ENCODE measurements at regions not wholly inside any gene's neighbourhood (a gene's known extent, or its start where the extent isn't known, plus 50 kb on each side); places are given as distances from the start of the nearest gene placed in this dataset.
A peak's percentile ranks its signal among the peaks of the same experiment; 100 is the strongest.
"Not testable (repeated sequence)": the region's sequence is repeated elsewhere in the genome, so short reads cannot be mapped to it uniquely, and the experiment has no call there.

- DNase-seq (ENCODE audit: low read depth), result peak; percentile 39
Measured at GRCh38 chr15:30470601-30471365, 56.7 kb upstream of the GOLGA8R start.

GRCh38 chr15:30471366-30471749 is 57.3 kb upstream of the GOLGA8R start:
- not testable (repeated sequence) for DNase-seq (ENCODE audit: low read depth)

- not testable (repeated sequence) for DNase-seq (ENCODE audit: low read depth)
Measured at GRCh38 chr15:30471817-30472551, 57.9 kb upstream of the GOLGA8R start.

GRCh38 chr15:30484887-30485286 is 67.0 kb upstream of the GOLGA8Q start:
- DNase-seq (ENCODE audit: low read depth), result not testable (repeated sequence)

GRCh38 chr15:30489237-30489636 is 62.6 kb upstream of the GOLGA8Q start:
- DNase-seq (ENCODE audit: low read depth), result not testable (repeated sequence)

GRCh38 chr15:30490334-30490733 is 61.5 kb upstream of the GOLGA8Q start:
- not testable (repeated sequence) for DNase-seq (ENCODE audit: low read depth)

- DNase-seq (ENCODE audit: low read depth), result not testable (repeated sequence)
Measured at GRCh38 chr15:30493947-30494346, 57.9 kb upstream of the GOLGA8Q start.

- DNase-seq (ENCODE audit: low read depth), result not testable (repeated sequence)
Measured at GRCh38 chr15:30497275-30497674, 54.6 kb upstream of the GOLGA8Q start.

- not testable (repeated sequence) for DNase-seq (ENCODE audit: low read depth)
Measured at GRCh38 chr15:30499233-30499632, 52.6 kb upstream of the GOLGA8Q start.

- DNase-seq (ENCODE audit: low read depth), result not testable (repeated sequence)
Measured at GRCh38 chr15:30500511-30500910, 51.3 kb upstream of the GOLGA8Q start.
